NCI-H345 (cell line): ENCODE measurements at regions not wholly inside any gene's neighbourhood (a gene's known extent, or its start where the extent isn't known, plus 50 kb on each side); places are given as distances from the start of the nearest gene placed in this dataset.
A peak's percentile ranks its signal among the peaks of the same experiment; 100 is the strongest.
"Not testable (repeated sequence)": the region's sequence is repeated elsewhere in the genome, so short reads cannot be mapped to it uniquely, and the experiment has no call there.

Experiments
- DNase-seq: peaks from one replicate; lab custom pipeline; 2025; lab: John Stamatoyannopoulos, UW

DNA sequence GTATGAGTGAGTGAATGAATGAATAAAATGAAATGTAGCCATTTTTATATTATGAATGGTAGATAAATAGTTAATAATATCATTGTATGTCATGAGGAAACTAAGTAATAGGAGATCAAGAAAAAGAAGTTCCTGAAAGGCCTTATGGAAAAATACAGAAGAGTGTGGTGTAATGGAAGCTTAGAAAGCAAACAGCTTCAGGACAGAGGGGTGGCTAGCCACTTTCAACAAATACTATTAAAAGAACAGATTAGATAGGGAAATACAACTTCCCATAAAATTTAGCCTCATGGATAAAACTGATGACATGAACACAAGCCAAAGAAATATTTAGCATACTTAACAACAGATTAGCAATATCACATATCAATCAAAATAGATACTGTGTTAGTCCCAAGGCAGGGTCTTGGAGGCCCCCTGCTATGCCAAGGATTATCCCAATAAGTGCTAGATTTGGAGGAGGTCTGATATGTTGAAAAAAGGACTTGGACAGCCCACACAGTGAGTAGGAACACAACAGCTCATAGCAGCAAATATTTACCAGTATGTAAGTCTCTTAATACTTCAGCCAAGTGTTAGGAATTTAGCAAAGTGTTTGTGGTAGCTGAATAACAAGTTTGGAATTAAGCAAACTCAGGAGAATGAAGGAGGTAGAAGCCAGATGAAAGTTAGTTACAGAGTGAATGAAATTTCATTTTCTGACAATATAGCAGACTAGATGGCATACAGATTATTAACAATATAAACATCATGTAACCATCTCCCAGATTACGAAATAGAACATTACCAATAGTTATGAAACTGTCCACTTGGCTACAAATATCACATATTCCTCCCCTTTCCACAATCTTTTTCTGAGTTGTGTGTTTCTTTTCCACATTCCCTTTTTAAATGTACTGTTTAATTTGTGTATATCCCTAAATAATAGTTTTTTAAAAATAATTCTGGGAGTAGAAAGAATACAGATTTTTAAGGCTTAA is 1632.0 kb downstream of the PCDH9 start:
- no peak for DNase-seq

DNA sequence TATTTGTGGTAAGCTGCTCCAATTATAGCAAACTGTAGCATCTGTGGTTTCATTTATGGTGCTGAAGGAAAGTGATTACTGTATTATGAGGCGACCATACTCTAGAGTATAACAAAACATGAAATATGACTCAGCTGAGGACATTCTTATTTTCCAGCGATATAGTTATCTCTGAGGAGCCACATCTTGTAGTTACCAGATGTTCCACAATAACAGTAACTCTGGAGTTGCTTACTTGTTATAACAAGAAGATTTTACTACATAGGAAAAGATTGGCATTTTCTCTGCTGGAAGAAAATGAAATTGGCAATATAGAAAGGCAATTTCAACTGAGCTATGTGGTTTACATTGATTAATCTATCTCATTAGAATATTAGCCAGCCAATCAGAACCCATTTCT is 1634.2 kb downstream of the PCDH9 start:
- no peak for DNase-seq

DNA sequence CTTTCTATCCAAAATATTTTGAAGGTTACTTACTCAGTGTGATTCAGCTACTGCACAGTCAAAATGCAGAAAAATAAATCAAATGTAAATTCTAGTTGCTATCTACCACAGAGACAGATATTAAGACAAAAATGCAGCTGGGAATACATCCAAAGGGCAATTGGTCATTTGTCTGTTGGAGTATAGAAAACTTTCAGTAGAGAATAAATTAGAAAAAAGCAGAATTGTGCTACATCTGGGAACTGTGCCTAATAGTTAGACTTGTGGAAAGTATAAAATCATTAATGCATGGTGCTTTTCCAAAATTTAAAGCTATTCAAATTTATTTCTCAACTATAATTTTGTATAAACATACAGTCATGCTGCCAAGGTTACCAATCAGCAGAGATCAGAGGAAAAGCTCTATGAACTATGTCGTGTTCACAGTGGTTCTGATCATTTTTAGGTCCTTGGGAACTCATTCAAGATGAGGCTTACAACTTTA is 1635.8 kb downstream of the PCDH9 start:
- no peak for DNase-seq

DNA sequence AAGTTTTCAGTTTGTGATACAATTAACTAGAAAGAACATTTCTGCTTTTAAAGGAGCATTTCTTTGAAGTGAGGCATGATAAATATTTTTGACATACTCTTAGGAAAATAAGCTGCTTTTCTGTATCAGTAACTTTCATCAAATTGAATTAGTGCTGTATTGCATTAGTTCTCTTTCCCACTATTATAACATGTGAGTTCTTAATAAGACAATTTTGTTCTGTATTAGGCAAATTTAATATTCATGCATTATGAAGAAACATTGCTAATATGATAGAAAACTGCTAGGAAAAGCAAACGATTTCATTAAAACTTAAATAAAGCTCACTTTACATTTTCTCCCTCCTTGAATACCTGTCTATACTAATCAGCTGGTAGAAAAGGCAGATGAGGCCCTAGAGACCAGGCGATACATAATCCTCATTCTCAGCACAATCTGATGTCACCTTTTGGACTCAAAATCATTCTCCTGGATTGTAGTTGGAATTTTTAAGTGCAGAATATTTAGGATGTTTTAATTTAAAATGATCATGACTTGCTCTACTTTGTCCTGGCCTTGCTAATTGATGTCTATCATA is 1636.8 kb downstream of the PCDH9 start:
- DNase-seq = no peak

DNA sequence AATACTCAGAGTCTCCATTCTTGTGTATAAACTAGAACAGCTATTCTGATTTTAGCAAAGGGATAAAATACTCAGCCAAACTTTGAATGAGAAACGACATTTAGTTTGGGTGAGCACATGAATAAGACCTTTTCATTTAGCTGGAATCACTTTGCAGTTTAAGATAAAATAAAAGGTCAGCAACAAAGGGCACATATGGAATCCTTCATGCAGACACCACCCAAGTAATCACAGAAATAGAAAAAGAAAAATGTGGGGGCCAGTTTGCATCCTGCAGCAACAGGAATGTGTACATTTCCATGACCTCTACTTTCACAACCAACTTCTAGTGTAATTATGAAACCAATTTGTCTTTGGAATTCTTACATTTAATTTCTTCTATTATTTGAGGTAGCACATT is 1637.4 kb downstream of the PCDH9 start:
- DNase-seq = no peak

- DNase-seq = no peak
Measured at GRCh38 chr13:65585346-65585745, 1644.8 kb downstream of the PCDH9 start.

GRCh38 chr13:65584126-65584525 is 1646.0 kb downstream of the PCDH9 start:
- no peak for DNase-seq

- no peak for DNase-seq
Measured at GRCh38 chr13:65582160-65582559, 1648.0 kb downstream of the PCDH9 start.

DNA sequence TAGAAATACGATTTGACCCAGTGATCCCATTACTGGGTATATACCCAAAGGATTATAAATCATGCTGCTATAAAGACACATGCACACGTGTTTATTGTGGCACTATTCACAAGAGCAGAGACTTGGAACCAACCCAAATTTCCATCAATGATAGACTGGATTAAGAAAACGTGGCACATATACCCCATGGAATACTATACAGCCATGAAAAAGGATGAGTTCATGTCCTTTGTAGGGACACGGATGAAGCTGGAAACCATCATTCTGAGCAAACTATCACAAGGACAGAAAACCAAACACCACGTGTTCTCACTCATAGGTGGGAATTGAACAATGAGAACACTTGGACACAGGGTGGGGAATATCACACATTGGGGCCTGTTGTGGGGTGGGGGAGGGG is 1665.6 kb downstream of the PCDH9 start:
- not testable (repeated sequence) for DNase-seq

- DNase-seq = no peak
Measured at GRCh38 chr13:65562305-65562704, 1667.8 kb downstream of the PCDH9 start.

DNA sequence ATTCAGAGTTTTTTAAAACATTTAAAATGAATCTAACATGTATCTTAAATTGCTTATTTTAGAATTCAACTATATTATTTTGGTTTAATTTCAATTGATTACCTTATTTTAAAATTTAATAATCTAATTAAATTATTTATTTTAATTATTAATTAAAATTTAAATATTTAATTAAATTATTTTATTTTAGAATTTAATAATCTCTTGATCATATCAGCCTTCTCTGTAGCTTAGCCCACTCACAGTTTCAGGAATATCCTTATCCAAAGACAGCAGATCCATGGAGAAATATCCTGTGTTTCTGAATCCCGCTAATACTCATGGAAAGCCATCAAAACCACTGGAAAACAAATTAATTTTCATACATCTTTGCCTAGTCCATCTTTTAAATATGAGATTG is 1669.2 kb downstream of the PCDH9 start:
- DNase-seq = no peak

GRCh38 chr13:65555962-65556361 is 1674.2 kb downstream of the PCDH9 start:
- peak; percentile 92 for DNase-seq

- no peak for DNase-seq
Measured at GRCh38 chr13:65553096-65553727, 1676.9 kb downstream of the PCDH9 start.

- no peak for DNase-seq
Measured at GRCh38 chr13:65551208-65551607, 1678.9 kb downstream of the PCDH9 start.

GRCh38 chr13:65540175-65540574 is 1690.0 kb downstream of the PCDH9 start:
- no peak for DNase-seq

DNA sequence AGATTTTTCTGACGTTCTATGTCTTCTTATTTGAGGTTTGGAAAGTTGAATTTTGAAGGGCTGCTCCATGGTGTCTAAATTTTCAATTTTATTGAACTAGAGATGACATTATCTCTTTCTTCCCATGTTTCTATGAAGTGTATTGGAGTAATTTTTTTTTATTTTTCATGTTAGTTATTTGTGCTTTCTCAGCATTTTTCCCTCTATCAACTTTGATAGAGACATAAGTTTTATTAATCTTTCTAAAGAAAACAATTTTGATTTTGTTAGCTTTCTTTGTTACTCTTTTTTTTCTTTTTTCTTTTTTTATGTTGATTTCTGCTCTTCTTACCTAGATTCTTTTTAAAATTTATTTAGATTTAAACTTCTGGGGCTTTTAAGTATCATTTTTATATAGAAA is 1694.8 kb downstream of the PCDH9 start:
- no peak for DNase-seq

- DNase-seq = no peak
Measured at GRCh38 chr13:65532231-65532630, 1697.9 kb downstream of the PCDH9 start.

DNA sequence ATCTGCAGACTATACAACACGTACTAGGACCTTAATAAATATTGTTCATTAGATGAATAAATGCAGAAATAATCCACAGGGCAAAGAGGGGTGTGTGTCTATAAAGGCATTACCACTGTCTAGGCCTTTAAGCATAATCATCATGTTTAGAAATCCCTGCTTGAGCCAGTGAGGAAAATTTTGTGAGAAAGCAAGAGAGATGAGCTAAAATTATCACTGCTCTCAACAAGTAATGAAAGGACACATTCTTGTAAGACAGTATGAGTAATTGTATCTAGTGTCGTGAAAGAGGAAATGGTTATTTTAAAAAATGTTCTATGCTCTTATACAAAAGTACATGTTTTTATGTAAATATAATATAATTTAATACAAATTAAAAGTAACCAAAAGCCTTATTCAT is 1699.4 kb downstream of the PCDH9 start:
- no peak for DNase-seq

- no peak for DNase-seq
Measured at GRCh38 chr13:65529541-65529940, 1700.6 kb downstream of the PCDH9 start.

- DNase-seq = no peak
Measured at GRCh38 chr13:65508745-65509144, 1721.4 kb downstream of the PCDH9 start.

- no peak for DNase-seq
Measured at GRCh38 chr13:65508338-65508737, 1721.8 kb downstream of the PCDH9 start.

GRCh38 chr13:65505941-65506340 is 1724.2 kb downstream of the PCDH9 start:
- no peak for DNase-seq

DNA sequence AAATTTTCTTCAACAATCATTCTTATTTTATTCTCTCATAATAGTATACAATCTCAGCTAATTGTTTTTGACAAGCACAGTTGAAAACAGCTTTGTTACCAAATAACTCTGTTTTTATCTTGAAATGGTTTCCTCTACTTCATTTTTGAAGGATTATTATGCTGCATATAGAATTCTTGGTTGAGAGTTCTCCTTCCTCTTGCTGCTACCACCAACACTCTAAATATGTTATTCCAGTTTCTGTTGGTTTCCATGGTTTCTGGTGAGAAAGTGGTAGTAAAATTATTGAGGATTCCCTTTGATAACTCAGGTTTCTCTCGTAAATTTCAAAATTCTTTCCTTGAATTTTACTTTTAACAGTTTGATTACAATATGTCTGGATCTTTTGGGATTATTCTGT is 1725.9 kb downstream of the PCDH9 start:
- no peak for DNase-seq
